ENCODE measurements at regions not wholly inside any gene's neighbourhood (a gene's known extent, or its start where the extent isn't known, plus 50 kb on each side); places are given as distances from the start of the nearest gene placed in this dataset.

DNA sequence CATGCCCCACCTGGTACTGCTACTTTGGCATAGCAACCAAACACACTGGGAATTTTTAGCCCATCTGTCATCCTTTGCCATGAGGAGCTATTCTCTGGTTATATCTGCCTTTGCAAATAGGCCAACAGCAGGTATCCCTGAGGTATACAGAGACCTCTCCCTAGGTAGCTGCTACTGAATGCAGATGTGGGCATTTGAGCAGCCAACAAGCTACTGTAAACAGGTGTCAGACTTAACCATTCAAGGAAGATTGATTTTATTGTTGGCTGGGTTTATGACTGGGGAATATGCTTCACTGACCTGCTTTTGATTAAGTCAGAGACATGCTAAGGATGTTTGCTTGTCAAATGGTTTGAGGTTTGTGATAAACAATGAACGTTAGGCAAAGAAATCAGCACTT is 183.2 kb downstream of the OXSM start:
- Histone ChIP-seq H3K9me3 (no peaks in the 10 kb centered on the region), H3K4me1 (no peaks in the 10 kb centered on the region), H3K4me3 (no peak overlapping the region), H3K27me3 (no peaks in the 10 kb centered on the region), H3K27ac (no peak overlapping the region), H3K36me3 (no peaks in the 10 kb centered on the region)
- intact Hi-C loops (cut with DNase I): no loop called here
- TF ChIP-seq, protein P1, sequence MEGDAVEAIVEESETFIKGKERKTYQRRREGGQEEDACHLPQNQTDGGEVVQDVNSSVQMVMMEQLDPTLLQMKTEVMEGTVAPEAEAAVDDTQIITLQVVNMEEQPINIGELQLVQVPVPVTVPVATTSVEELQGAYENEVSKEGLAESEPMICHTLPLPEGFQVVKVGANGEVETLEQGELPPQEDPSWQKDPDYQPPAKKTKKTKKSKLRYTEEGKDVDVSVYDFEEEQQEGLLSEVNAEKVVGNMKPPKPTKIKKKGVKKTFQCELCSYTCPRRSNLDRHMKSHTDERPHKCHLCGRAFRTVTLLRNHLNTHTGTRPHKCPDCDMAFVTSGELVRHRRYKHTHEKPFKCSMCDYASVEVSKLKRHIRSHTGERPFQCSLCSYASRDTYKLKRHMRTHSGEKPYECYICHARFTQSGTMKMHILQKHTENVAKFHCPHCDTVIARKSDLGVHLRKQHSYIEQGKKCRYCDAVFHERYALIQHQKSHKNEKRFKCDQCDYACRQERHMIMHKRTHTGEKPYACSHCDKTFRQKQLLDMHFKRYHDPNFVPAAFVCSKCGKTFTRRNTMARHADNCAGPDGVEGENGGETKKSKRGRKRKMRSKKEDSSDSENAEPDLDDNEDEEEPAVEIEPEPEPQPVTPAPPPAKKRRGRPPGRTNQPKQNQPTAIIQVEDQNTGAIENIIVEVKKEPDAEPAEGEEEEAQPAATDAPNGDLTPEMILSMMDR (IDR thresholded peaks at IDR 0.05): no peak
- no peak for TF ChIP-seq POLR2AphosphoS5 (IDR thresholded peaks at IDR 0.05; ENCODE audit: insufficient read depth in 1 of 2, low read depth in 1 of 2)
- TF ChIP-seq POLR2A (IDR thresholded peaks at IDR 0.05): no peak
- no peak for DNase-seq (ENCODE audit: extremely low spot score in 2 of 2)

- intact Hi-C loops (cut with DNase I): no loop called here
- Histone ChIP-seq H3K36me3 (no peaks in the 10 kb centered on the region), H3K27me3 (no peaks in the 10 kb centered on the region), H3K27ac (no peak overlapping the region), H3K4me3 (no peak overlapping the region), H3K4me1 (no peaks in the 10 kb centered on the region), H3K9me3 (no peaks in the 10 kb centered on the region)
- no peak for TF ChIP-seq POLR2A (IDR thresholded peaks at IDR 0.05)
- no peak for DNase-seq (ENCODE audit: extremely low spot score in 2 of 2)
These were observed 192.9 kb downstream of the OXSM start for GRCh38 chr3:25982756-25983155.

DNA sequence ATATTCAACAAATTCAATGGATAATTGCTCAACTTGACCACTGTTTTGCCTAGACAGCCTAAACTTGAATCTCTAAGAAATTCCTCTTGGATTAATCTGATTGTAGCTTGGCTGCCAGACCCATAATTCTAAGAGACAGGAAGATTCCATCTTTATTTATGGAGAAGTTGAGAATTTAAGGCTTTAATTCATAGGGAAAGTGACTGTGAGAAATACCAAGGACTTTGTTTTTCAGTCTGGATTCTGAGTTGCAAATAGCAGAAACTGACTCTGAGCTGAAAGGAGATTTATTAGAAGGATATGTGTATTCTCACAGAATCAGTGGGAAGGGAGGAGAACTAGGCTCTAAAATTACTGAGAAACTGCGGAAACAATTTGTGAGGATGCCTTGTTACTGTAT is 195.7 kb downstream of the OXSM start:
- intact Hi-C loops (cut with DNase I): no loop called here
- no peak for TF ChIP-seq POLR2AphosphoS5 (IDR thresholded peaks at IDR 0.05; ENCODE audit: insufficient read depth in 1 of 2, low read depth in 1 of 2)
- no peak for TF ChIP-seq POLR2A (IDR thresholded peaks at IDR 0.05)
- TF ChIP-seq, protein P1 (IDR thresholded peaks at IDR 0.05): no peak
- Histone ChIP-seq H3K27me3 (no peaks in the 10 kb centered on the region), H3K4me3 (no peak overlapping the region), H3K36me3 (no peaks in the 10 kb centered on the region), H3K4me1 (no peaks in the 10 kb centered on the region), H3K27ac (no peak overlapping the region), H3K9me3 (no peaks in the 10 kb centered on the region)
- no peak for DNase-seq (ENCODE audit: extremely low spot score in 2 of 2)

- TF ChIP-seq POLR2A (IDR thresholded peaks at IDR 0.05) (no peak), POLR2AphosphoS5 (IDR thresholded peaks at IDR 0.05; ENCODE audit: insufficient read depth in 1 of 2, low read depth in 1 of 2) (no peak)
- TF ChIP-seq, protein P1 (IDR thresholded peaks at IDR 0.05): no peak
- no peak for DNase-seq (ENCODE audit: extremely low spot score in 2 of 2)
- Histone ChIP-seq H3K27me3 (no peaks in the 10 kb centered on the region), H3K4me1 (no peaks in the 10 kb centered on the region), H3K4me3 (no peak overlapping the region), H3K27ac (no peak overlapping the region), H3K9me3 (peaks cover 8% of the 10 kb centered on the region), H3K36me3 (no peaks in the 10 kb centered on the region)
- intact Hi-C loops (cut with DNase I): no loop called here
These were observed 202.7 kb downstream of the OXSM start for GRCh38 chr3:25992606-25993005.

GRCh38 chr3:26004172-26004571 is 214.3 kb downstream of the OXSM start:
- intact Hi-C loops (cut with DNase I): no loop called here
- TF ChIP-seq POLR2A (IDR thresholded peaks at IDR 0.05): no peak
- TF ChIP-seq, protein P1 (IDR thresholded peaks at IDR 0.05): no peak
- H3K9me3 ChIP-seq: no peaks in the 10 kb centered on the region
- H3K27ac ChIP-seq: no peak overlapping the region
- DNase-seq (ENCODE audit: extremely low spot score in 2 of 2): no peak
- no peaks in the 10 kb centered on the region for H3K4me1 ChIP-seq
- no peak overlapping the region for H3K4me3 ChIP-seq
- no peaks in the 10 kb centered on the region for H3K27me3 ChIP-seq
- H3K36me3 ChIP-seq: no peaks in the 10 kb centered on the region

- H3K36me3 ChIP-seq: no peaks in the 10 kb centered on the region
- TF ChIP-seq, protein P1 (IDR thresholded peaks at IDR 0.05): no peak
- TF ChIP-seq POLR2AphosphoS5 (IDR thresholded peaks at IDR 0.05; ENCODE audit: insufficient read depth in 1 of 2, low read depth in 1 of 2) (no peak), POLR2A (IDR thresholded peaks at IDR 0.05) (no peak)
- no peak for DNase-seq (ENCODE audit: extremely low spot score in 2 of 2)
- H3K27ac ChIP-seq: no peak overlapping the region
- H3K4me1 ChIP-seq: no peaks in the 10 kb centered on the region
- H3K4me3 ChIP-seq: no peak overlapping the region
- H3K27me3 ChIP-seq: no peaks in the 10 kb centered on the region
- intact Hi-C loops (cut with DNase I): no loop called here
- H3K9me3 ChIP-seq: no peaks in the 10 kb centered on the region
These were observed 221.4 kb downstream of the OXSM start for GRCh38 chr3:26011276-26011675.

Measured in vagina (tissue), 2 donors.